ENCODE measurements at regions not wholly inside any gene's neighbourhood (a gene's known extent, or its start where the extent isn't known, plus 50 kb on each side); places are given as distances from the start of the nearest gene placed in this dataset.

GRCh38 chr10:89121764-89122020 is 85.4 kb downstream of the CH25H start:
- TF ChIP-seq CTCF (IDR thresholded peaks at IDR 0.05 in 4 of 5, conservative IDR thresholded peaks at IDR 0.05 in 1 of 5) (no peak), POLR2A (IDR thresholded peaks at IDR 0.05) (no peak)
